ENCODE measurements at regions not wholly inside any gene's neighbourhood (a gene's known extent, or its start where the extent isn't known, plus 50 kb on each side); places are given as distances from the start of the nearest gene placed in this dataset.

DNA sequence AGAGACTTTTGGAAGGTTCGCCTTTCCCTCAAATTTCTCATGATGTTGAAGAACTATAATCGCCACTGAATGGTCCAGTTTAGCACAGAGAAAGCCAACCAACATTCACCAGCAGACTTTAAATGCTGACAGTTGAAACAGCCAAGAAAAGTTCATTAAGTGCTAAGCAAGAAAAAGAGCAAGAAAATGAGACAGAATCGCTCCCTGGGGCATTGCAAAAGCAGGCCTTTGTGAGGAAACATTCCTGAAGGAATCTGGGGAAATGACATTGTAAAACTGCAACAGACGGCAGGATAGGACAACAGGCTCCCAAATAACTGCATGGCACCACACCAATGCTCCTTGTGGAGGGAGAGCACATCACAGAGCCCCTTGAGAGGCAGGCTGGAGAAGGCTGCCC is 269.3 kb upstream of the ID2 start:
- no peak for DNase-seq
- Histone ChIP-seq H3K36me3 (no peaks in the 10 kb centered on the region), H3K27me3 (peaks cover 0 to 3% (median 0%) of the 10 kb centered on the region in 4 donors), H3K4me1 (peaks cover 0 to 10% (median 3%) of the 10 kb centered on the region in 3 donors), H3K4me3 (no peak overlapping the region), H3K9me3 (no peaks in the 10 kb centered on the region), H3K27ac (no peak overlapping the region)
- TF ChIP-seq CTCF (IDR thresholded peaks at IDR 0.05) (no peak), POLR2A (IDR thresholded peaks at IDR 0.05) (no peak)
- intact Hi-C loops (cut with DNase I), result no loop called here
- 48 to 64% methylated on average over 4 of the region's 4 CpGs for WGBS, 2 donors

- TF ChIP-seq CTCF (IDR thresholded peaks at IDR 0.05), result no peak
- no peak for TF ChIP-seq POLR2A (IDR thresholded peaks at IDR 0.05)
- no peak overlapping the region for H3K27ac ChIP-seq
- DNase-seq, result no peak
- H3K9me3 ChIP-seq, result no peaks in the 10 kb centered on the region
- H3K27me3 ChIP-seq, result peaks cover 0 to 3% (median 0%) of the 10 kb centered on the region in 4 donors
- WGBS, 2 donors, result 73 to 78% methylated on average over 6 of the region's 6 CpGs
- H3K4me1 ChIP-seq, result peaks cover 0 to 10% (median 3%) of the 10 kb centered on the region in 3 donors
- intact Hi-C loops (cut with DNase I), result no loop called here
- no peaks in the 10 kb centered on the region for H3K36me3 ChIP-seq
- H3K4me3 ChIP-seq, result no peak overlapping the region
Observed at GRCh38 chr2:8413589-8414135, 268.2 kb upstream of the ID2 start.

- 52 to 61% methylated on average over 10 to 12 of the region's 13 CpGs for WGBS, 2 donors
- H3K9me3 ChIP-seq, result no peaks in the 10 kb centered on the region
- DNase-seq, result no peak
- H3K27ac ChIP-seq, result no peak overlapping the region
- intact Hi-C loops (cut with DNase I), result no loop called here
- no peaks in the 10 kb centered on the region for H3K36me3 ChIP-seq
- H3K4me3 ChIP-seq, result no peak overlapping the region
- no peak for TF ChIP-seq CTCF (IDR thresholded peaks at IDR 0.05)
- no peak for TF ChIP-seq POLR2A (IDR thresholded peaks at IDR 0.05)
- H3K27me3 ChIP-seq, result peaks cover 0 to 3% (median 0%) of the 10 kb centered on the region in 4 donors
- H3K4me1 ChIP-seq, result peaks cover 0 to 10% (median 3%) of the 10 kb centered on the region in 3 donors
Observed at GRCh38 chr2:8414946-8415879, 266.6 kb upstream of the ID2 start.

- Histone ChIP-seq H3K4me1 (peaks cover 0 to 10% (median 3%) of the 10 kb centered on the region in 3 donors), H3K27me3 (peaks cover 0 to 3% (median 0%) of the 10 kb centered on the region in 4 donors), H3K27ac (no peak overlapping the region), H3K9me3 (no peaks in the 10 kb centered on the region), H3K4me3 (no peak overlapping the region), H3K36me3 (no peaks in the 10 kb centered on the region)
- 92 to 93% methylated on average over 6 of the region's 6 CpGs for WGBS, 2 donors
- TF ChIP-seq CTCF (IDR thresholded peaks at IDR 0.05), result no peak
- no peak for TF ChIP-seq POLR2A (IDR thresholded peaks at IDR 0.05)
- no peak for DNase-seq
- intact Hi-C loops (cut with DNase I), result no loop called here
Observed at GRCh38 chr2:8416001-8416571, 265.8 kb upstream of the ID2 start.
